Stomach (tissue), 4 donors: ENCODE measurements at regions not wholly inside any gene's neighbourhood (a gene's known extent, or its start where the extent isn't known, plus 50 kb on each side); places are given as distances from the start of the nearest gene placed in this dataset.

Experiments used
- EP300 ChIP-seq: sonication (generic); formaldehyde crosslinking; IDR thresholded peaks from one replicate; pipeline ENCODE4 v1.6.1; 2017; ENCODE audit warnings: antibody characterized with exemption
- POLR2A ChIP-seq, 4 donors: fragments of 450-650 bp; IDR thresholded peaks; one replicate each; pipeline ENCODE4 v1.6.1; 2016; ENCODE audit warnings: antibody characterized with exemption in 4 of 4, control low read depth in 2 of 4, mild to moderate bottlenecking in 1 of 4, moderate library complexity in 1 of 4
- POLR2AphosphoS5 ChIP-seq, 3 donors: sonication (generic); formaldehyde crosslinking; IDR thresholded peaks; one replicate each; pipeline ENCODE4 v1.6.1; 2016; ENCODE audit warnings: antibody characterized with exemption in 3 of 3
- TF ChIP-seq, protein P1 (sequence below), 7 experiments: fragments of 450-650 bp in 4 of 7; fragments of 200-600 bp in 3 of 7; sonication (generic) in 3 of 7; IDR thresholded peaks; one replicate each; pipeline ENCODE4 v1.5.1; 2016 to 2019; ENCODE audit warnings: antibody characterized with exemption in 7 of 7, control low read depth in 2 of 7, mild to moderate bottlenecking in 1 of 7

DNA sequence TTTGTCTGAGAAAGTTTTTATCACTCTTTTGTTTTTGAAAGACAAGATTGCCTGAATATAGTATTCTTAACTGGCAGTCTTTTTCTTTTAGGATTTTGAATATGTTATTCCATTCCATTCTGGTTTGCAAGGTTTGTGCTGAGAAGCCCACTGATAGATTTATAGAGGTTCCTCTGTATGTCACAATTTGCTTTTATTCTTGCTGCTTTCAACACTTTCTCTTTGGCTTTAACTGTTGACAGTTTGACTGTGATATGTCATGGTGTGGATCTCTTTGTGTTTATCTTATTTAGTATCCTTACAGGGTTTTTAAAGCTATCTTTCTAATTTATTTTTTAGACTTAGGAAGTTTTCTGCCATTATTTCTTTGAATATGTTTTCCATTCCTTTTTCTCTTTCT is 331.2 kb upstream of the ATP11B start:
- no peak for TF ChIP-seq POLR2AphosphoS5 (IDR thresholded peaks at IDR 0.05)
- TF ChIP-seq, protein P1, sequence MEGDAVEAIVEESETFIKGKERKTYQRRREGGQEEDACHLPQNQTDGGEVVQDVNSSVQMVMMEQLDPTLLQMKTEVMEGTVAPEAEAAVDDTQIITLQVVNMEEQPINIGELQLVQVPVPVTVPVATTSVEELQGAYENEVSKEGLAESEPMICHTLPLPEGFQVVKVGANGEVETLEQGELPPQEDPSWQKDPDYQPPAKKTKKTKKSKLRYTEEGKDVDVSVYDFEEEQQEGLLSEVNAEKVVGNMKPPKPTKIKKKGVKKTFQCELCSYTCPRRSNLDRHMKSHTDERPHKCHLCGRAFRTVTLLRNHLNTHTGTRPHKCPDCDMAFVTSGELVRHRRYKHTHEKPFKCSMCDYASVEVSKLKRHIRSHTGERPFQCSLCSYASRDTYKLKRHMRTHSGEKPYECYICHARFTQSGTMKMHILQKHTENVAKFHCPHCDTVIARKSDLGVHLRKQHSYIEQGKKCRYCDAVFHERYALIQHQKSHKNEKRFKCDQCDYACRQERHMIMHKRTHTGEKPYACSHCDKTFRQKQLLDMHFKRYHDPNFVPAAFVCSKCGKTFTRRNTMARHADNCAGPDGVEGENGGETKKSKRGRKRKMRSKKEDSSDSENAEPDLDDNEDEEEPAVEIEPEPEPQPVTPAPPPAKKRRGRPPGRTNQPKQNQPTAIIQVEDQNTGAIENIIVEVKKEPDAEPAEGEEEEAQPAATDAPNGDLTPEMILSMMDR (IDR thresholded peaks at IDR 0.05), result no peak
- no peak for TF ChIP-seq POLR2A (IDR thresholded peaks at IDR 0.05)
- no peak for TF ChIP-seq EP300
